Psoas muscle (tissue), 7 donors: ENCODE measurements at regions not wholly inside any gene's neighbourhood (a gene's known extent, or its start where the extent isn't known, plus 50 kb on each side); places are given as distances from the start of the nearest gene placed in this dataset.

ENCODE experiments used
- ATAC-seq, 4 donors: fragments of 200-7000 bp; cut with Tn5 transposase; one replicate each; pipeline ENCODE4 v1.9.1; 2020; ENCODE audit warnings: moderate library complexity in 3 of 4, mild to moderate bottlenecking in 2 of 4
- DNase-seq, 2 donors: peaks; one replicate each; pipeline ENCODE4 v3.0.0-alpha.2; 2020
- H3K27ac ChIP-seq: fragments of 200-600 bp; one replicate; pipeline ENCODE4 v1.8.0; 2022
- H3K27me3 ChIP-seq, 3 donors: fragments of 200-600 bp in 1 of 3; one replicate each; pipeline versions ENCODE4 v1.6.1 to v1.8.0; 2013 to 2022; ENCODE audit warnings: low read length in 2 of 3, mild to moderate bottlenecking in 2 of 3, moderate library complexity in 1 of 3; ENCODE audit not compliant: insufficient read depth in 3 of 3
- H3K36me3 ChIP-seq, 2 donors: fragments of 200-600 bp in 1 of 2; one replicate each; pipeline versions ENCODE4 v1.6.1 to v1.8.0; 2013 to 2022; ENCODE audit warnings: low read depth in 1 of 2, mild to moderate bottlenecking in 1 of 2, moderate library complexity in 1 of 2; ENCODE audit not compliant: insufficient read depth in 1 of 2
- H3K4me1 ChIP-seq: fragments of 200-600 bp; one replicate; pipeline ENCODE4 v1.8.0; 2022
- H3K4me3 ChIP-seq: fragments of 200-600 bp; one replicate; pipeline ENCODE4 v1.8.0; 2022; ENCODE audit warnings: mild to moderate bottlenecking
- H3K9me3 ChIP-seq: fragments of 200-600 bp; one replicate; pipeline ENCODE4 v1.8.0; 2022
- WGBS, 3 donors: extraction: QIAGEN DNeasy Blood & Tissue Kit; methylation state at CpG; one replicate each; pipeline versions ENCODE4 v1.1.6 to v1.1.7; 2013; 5-methylcytosine and 5-hydroxymethylcytosine counted together
- intact Hi-C, 2 donors: fragments of 100-400 bp; cut with DNase I; formaldehyde crosslinking; loops; one replicate each; pipeline versions ENCODE4 v1.11.0 to v1.14.2; 2022
- TF ChIP-seq, protein P1 (sequence below): fragments of 200-600 bp; IDR thresholded peaks from one replicate; pipeline ENCODE4 v1.8.0; 2022; ENCODE audit warnings: antibody characterized with exemption
- donor health status: healthy with polysubstance abuse.
- donor health status: DM: no; HTN: no; CAD: no; lungs with moderate emphysema.
- donor health status: Bipolar disorder and iron deficiency.
- donor health status: healthy.
- donor health status: DM: yes; HTN: yes; CAD: no.
- donor health status: DM: no; HTN: no; CAD: no.
- donor health status: DM: yes; HTN: yes; CAD: no.

GRCh38 chr3:66808891-66809594, 189.1 kb upstream of the KBTBD8 start:
- Histone ChIP-seq H3K4me3 (no peak overlapping the region), H3K27ac (no peak overlapping the region), H3K36me3 (no peaks in the 10 kb centered on the region), H3K9me3 (no peaks in the 10 kb centered on the region), H3K27me3 (no peaks in the 10 kb centered on the region), H3K4me1 (peaks cover 3% of the 10 kb centered on the region)
- DNase-seq (no peak), ATAC-seq (no peak)
- intact Hi-C loops, result no loop called here
- 64 to 69% (median 65%) methylated on average over 6 of the region's 6 CpGs for WGBS, 3 donors
- TF ChIP-seq, protein P1, sequence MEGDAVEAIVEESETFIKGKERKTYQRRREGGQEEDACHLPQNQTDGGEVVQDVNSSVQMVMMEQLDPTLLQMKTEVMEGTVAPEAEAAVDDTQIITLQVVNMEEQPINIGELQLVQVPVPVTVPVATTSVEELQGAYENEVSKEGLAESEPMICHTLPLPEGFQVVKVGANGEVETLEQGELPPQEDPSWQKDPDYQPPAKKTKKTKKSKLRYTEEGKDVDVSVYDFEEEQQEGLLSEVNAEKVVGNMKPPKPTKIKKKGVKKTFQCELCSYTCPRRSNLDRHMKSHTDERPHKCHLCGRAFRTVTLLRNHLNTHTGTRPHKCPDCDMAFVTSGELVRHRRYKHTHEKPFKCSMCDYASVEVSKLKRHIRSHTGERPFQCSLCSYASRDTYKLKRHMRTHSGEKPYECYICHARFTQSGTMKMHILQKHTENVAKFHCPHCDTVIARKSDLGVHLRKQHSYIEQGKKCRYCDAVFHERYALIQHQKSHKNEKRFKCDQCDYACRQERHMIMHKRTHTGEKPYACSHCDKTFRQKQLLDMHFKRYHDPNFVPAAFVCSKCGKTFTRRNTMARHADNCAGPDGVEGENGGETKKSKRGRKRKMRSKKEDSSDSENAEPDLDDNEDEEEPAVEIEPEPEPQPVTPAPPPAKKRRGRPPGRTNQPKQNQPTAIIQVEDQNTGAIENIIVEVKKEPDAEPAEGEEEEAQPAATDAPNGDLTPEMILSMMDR, result no peak

- WGBS, 3 donors, result 68 to 70% (median 69%) methylated on average over 4 of the region's 4 CpGs
Observed at GRCh38 chr3:66809595-66809958, 188.5 kb upstream of the KBTBD8 start.

GRCh38 chr3:66812136-66812535, 186.0 kb upstream of the KBTBD8 start:
- Histone ChIP-seq H3K4me1 (no peaks in the 10 kb centered on the region), H3K36me3 (no peaks in the 10 kb centered on the region), H3K27ac (no peak overlapping the region), H3K27me3 (no peaks in the 10 kb centered on the region), H3K4me3 (no peak overlapping the region), H3K9me3 (no peaks in the 10 kb centered on the region)
- TF ChIP-seq, protein P1, result no peak
- no peak for DNase-seq
- no peak for ATAC-seq
- WGBS, 3 donors, result 52 to 58% (median 55%) methylated on average over 2 of the region's 2 CpGs
- intact Hi-C loops, result loop anchor here (2.0 to 10.0 kb wide), 3 partner anchors 117 to 405 kb away; partner anchors contain the start of gene LRIG1 (in 1 of the 2)

More at GRCh38 chr3:66809595-66809958, 188.5 kb upstream of the KBTBD8 start:
- Histone ChIP-seq H3K27me3 (no peaks in the 10 kb centered on the region), H3K27ac (no peak overlapping the region), H3K9me3 (no peaks in the 10 kb centered on the region), H3K4me1 (no peaks in the 10 kb centered on the region), H3K4me3 (no peak overlapping the region), H3K36me3 (no peaks in the 10 kb centered on the region)
- intact Hi-C loops, result no loop called here
- DNase-seq (no peak), ATAC-seq (no peak)
- TF ChIP-seq, protein P1, result no peak

DNA sequence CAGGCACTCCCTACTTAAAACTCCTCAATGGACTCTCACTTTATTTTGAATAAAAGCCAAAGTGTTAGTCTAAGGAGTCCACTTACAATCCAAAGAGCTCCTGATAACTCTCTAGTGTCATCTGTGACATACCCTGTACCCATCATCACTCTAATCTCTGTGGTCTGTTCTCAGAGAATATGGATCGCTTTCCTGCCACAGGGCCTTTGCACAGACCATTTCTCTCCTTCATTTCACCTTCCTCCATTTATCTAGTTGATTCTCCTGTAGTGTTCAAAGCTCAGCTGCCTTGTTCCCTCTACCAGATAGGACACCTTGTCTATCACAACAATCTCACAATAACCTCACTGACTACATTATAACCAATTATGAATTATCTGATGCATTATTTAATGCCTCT, 185.4 kb upstream of the KBTBD8 start:
- H3K36me3 ChIP-seq, result no peaks in the 10 kb centered on the region
- no peaks in the 10 kb centered on the region for H3K4me1 ChIP-seq
- 96 to 97% (median 96%) methylated on average over 1 of the region's 1 CpG for WGBS, 3 donors
- H3K27me3 ChIP-seq, result no peaks in the 10 kb centered on the region
- TF ChIP-seq, protein P1, result no peak
- DNase-seq, result no peak
- no peak for ATAC-seq
- intact Hi-C loops, result loop anchor here (2.0 to 10.0 kb wide), 3 partner anchors 118 to 406 kb away; partner anchors contain the start of gene LRIG1 (in 1 of the 2)
- H3K9me3 ChIP-seq, result no peaks in the 10 kb centered on the region
- H3K4me3 ChIP-seq, result no peak overlapping the region
- H3K27ac ChIP-seq, result no peak overlapping the region
